ENCODE measurements at regions not wholly inside any gene's neighbourhood (a gene's known extent, or its start where the extent isn't known, plus 50 kb on each side); places are given as distances from the start of the nearest gene placed in this dataset.

DNA sequence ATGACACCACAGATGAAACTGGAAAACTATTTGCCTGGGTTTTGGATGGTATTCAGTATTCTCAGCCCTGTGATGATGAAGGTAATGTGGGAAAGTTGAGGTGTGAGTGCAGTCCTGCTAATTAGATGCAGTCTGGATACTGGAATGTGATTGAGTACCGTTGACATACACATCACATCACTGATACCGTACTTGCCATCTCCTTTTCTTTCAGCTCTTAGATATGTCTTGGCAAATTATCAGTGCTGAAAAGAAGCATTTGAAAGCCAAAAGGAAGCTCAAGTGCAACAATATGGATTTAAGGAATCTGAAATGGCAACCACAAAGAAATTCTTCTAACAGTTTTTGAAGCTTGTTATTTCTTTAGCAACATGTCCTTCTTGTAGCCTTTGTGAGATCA lies 381.4 kb upstream of the TGFBR2 start:
- DNase-seq = no peak

DNA sequence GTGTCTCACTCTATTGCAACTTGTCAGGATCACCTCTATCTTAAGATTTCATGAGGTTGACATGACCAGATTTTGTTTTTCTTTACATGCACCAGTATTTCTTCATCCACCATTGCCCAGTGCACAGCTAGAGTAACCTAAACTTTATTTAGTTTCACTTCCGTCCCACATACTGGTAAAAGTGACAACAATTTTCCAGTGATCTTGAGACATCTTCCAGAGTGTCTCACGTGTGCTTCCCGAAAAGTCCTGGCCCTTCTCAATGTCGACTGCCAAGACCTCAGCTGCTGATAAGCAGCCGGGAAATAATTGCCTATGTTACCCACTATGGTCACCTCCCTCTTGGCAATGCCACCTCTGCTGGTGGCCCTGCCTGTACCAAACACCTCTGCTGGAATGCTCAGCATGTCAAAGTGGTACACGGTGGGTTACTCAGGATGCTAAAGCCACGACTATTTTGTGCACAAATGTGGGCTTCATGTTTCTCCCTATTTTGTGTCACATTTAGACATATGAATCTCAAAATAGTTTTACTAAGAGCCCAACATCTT lies 379.7 kb upstream of the TGFBR2 start:
- no peak for DNase-seq

DNA sequence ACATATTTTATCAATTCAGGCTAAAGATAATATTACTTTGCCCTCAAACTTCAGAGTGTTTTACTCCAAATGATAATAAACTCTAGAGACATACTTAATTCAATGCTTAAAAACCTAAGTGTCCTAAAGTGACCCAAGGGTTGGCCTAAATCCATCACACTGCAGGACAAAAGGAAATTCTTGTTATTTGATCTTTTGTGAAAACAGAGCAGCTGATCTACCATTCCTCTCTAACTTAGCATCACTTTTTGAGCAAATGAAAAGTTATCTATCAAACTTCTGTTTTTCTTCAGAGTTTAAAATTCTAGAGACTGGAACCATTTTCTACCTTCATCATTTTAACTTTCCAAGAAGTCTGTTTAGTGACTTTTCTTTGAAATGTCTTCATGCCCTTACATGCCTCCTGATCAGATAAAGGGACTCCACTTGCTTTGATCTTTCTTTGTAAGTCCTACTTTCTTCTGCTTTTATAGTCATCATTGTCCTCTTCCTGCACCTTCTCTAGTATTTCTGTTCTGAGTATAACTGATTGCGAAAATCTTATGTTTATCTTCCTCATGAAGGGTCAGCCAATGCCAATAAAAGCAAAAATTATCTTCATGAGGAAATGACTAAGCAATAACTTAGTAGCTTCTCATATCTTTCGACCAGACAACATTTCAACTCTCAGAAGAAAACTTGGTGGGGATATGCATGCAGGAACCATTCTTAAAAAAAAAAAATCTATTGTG lies 378.7 kb upstream of the TGFBR2 start:
- DNase-seq = no peak

DNA sequence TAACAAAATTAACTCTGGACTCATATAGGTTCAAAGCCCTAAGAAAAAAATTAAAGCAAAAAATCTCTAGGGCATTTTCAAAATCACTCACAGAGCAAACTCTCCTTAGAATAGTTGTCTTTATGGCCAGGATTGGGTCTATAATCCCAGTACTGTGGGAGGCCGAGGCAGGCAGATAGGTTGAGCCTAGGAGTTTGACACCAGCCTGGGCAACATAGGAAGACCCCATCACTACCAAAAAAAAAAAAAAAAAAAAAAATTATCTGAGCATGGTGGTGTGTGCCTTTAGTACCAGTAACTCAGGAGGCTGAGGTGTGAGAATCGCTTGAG lies 378.1 kb upstream of the TGFBR2 start:
- DNase-seq = no peak

DNA sequence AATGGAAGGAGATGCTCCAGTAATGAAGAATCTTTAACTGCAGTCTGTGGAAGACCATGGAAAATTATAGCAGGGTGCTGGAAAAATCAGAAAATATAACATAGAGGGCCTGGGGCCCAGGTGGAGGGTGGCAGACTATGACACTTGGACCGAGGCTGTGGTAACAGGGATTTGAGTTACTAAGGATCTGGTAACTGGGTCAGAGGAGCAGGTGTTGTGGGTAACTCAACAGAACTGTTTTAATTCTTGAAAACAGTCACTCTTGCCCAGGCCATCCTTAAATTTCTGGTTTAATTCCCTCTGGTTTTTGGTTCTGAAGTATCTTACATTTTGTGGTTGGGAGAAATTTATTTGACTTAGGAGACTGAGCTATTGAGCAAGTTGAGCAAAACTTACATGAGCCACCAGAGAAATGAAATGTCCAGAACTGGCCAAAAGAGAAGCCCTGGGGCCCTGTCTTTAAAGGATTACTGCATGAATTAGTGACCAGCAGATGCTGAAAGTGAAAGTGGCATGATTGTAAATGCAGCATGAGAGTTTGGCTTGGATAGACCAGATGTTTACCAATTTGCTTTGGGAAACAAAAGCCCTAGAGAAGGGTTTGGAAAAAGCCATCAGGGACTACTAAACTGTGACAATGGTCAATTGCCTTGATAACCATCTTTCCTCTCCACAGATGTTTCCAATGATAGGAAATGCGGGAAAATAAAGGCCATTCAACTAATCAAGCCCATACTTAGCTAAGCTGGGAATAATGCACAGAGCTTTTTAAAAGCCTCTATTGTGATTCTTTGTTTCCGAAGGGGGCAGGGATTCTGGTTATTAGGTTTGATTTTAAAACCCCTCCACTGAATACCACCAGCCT lies 374.9 kb upstream of the TGFBR2 start:
- DNase-seq = no peak

DNA sequence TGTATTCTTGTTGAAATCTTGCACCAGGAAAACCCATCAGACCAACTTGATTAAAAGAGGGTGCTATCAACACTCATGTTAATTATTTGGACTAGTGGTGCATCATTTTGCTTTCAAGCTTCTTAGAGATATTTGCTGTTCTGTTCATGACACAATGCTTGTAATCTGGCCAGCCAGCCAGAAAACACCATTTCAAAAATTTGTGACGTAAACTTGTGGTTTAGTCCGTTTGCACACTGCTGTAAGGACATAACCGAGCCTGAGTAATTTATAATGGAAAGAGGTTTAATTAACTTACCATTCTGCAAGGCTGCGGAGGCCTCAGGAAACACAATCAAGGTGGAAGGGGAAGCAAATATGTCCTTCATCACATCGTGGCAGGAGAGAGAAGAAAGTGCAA lies 374.3 kb upstream of the TGFBR2 start:
- DNase-seq = no peak

DNA sequence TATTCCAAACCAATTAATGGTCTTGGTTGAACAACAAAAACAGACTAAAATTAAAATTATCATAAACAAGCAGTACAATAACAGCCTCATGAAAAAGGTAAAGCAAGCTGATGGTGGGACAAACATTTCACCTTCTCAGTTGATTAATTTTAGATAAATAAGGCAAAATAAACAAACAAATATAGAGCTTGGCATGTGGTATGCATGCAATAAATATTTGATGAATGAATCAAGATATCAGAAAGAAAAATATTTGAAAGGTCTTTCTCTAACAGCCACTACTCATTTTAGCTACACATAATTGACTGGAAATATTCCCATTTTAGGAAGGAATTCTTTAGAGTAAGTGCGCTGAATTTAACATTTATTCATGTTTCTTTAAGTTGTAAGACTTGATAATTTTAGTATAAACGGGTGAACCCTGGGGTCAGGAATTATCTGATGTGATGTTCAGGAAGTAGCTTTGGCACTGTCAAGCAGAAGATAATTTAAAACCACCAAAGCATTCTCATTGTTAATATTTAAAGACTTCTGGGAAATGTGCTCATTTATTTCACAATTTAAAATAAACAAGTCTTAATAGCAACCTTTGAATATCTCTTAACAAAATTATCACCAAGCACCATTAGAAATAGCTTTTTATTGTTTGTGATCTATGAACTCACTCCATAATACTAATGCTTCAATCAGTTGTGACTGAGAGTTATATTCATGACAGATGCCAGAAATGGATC lies 372.3 kb upstream of the TGFBR2 start:
- no peak for DNase-seq

DNA sequence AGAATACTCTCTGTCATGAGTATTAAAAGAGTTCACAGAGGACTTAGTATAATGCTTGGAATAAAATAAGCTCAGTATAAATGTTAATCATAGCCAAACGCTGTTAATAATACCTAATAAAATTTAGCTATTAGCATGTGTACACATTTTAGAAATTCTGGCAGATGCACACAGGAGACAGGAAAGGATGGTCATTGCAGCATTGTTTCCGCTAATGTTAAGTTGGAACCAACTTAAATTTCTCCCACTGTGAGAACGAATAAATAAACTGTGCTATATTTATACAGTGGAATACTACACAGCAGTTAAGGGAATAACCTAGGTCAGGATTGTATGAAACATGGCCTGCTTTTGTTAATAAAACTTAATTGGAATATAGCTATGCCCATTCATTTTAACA lies 370.4 kb upstream of the TGFBR2 start:
- no peak for DNase-seq

DNA sequence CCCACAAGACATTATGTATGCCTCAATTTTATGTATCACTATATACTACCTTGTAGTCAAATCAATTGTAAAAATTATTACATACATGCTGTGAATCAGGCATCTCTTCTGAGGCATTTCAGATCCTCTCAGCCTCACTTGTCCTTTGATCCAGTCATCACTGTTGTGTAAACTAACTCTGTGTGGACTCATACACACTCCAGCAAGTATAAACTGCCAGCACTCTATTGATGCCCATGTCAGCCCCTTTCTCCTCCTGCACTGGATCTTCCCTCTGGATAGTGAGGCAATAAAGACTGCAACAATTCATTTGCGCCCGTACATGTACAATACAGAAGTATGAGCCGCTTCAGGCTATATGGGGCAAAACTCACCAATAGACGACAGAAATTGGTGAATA lies 364.7 kb upstream of the TGFBR2 start:
- DNase-seq = no peak

DNA sequence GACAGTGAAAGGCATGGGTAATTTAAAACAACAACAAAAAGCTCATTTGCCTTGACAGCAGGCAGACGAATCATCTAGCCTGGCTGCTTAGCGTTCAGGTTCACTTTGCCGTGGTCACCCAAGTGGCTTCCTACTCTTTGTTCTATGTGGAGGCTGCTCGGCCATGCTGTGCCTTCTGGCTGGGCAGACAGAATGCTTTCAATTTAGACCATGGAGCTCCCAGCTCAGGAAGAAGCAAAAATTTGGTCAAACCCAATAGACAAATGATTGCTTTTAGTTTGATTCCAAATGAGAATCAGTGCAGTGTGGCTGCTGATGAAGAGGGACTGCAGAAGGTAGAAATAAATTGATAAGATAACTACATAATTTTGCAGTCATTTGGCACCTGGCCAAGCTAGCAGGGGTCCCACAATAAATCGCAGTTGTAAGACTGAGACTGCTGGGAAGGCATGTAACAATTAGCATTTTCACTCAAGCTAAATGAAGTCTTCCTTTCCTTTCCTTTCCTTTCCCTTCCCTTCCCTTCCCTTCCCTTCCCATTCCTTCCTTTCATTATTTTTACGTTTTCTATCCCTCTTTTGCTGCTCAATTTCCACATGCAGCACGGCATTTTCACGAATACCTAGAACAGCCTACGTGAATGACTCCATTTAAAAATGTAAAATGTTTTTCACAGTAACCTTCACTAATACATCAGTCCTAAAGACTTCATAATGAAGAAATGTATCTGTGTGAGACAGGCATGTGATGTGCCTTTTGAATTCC lies 360.4 kb upstream of the TGFBR2 start:
- DNase-seq = no peak

DNA sequence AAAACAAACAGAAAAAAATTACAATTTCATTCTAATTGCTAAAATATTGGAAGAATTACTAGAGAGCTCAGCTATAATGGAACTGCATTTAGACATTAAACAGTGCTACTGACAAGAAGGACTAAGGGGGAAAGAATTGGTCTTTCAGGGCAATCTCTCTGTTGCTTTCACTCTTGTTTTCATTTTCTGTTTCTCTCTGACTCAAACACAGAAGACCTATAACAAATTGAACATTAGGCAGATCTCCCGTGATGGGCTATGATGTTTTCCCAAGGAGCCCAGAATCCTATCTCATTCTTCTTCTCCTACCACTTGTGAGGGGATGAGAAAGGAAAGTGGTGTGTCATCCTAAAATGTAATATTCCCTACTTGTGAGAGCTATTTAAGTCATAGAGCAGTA lies 358.0 kb upstream of the TGFBR2 start:
- no peak for DNase-seq

DNA sequence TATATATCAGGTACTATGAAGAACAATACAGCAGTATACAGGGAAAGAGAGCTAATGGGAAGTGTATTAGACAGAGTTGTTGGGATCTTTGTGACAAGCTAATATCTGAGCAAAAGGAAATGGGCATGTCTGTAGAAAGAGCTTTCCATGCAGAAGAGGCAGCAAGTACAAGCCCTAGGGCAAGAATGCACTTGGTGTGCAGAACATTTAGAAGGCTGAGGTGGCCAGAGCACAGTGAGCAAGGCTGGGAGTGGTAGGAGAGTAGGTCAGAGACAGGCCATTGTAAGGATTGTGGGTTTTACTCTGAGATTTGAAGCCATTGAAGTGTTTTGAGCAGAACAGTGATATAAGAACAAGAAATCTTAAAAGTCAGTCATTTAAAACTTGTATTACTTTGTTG lies 353.9 kb upstream of the TGFBR2 start:
- DNase-seq = no peak

DNA sequence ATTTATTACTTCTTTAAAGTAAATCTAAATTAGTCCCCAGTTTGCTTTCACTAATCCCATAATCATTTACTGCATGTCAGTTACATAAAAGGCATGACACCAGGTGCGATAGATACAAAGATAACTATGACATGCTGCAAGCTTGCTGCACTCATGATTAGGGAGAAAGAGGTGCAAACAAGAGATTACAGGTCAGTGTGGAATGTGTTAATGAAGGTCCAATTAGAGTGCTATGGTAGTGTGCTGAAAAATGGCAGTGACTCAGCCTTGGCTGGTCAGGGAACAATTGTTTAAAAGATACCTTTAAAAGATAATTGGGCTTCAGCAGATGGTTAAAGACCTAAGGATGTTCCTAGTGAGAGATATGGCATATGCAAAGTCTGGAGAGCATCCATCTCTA lies 352.6 kb upstream of the TGFBR2 start:
- no peak for DNase-seq

DNA sequence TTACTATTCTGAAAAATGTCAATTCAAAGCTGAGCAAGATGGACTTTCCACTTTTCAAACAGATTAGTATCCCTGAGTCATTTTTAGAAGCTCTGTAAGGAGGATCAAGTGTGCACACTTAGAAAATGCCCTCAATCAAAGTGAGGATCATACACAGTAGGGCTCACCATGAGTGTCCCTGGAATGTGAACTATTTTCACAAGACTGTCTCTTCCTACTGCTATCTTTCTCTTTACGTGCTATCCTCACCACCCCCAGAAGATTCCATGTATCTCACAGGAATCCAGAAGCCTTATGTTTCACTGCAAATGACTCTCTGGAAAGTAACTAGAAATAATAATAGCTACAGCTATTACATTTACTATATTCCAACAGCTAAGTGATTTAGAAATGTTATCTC lies 349.9 kb upstream of the TGFBR2 start:
- DNase-seq = no peak

DNA sequence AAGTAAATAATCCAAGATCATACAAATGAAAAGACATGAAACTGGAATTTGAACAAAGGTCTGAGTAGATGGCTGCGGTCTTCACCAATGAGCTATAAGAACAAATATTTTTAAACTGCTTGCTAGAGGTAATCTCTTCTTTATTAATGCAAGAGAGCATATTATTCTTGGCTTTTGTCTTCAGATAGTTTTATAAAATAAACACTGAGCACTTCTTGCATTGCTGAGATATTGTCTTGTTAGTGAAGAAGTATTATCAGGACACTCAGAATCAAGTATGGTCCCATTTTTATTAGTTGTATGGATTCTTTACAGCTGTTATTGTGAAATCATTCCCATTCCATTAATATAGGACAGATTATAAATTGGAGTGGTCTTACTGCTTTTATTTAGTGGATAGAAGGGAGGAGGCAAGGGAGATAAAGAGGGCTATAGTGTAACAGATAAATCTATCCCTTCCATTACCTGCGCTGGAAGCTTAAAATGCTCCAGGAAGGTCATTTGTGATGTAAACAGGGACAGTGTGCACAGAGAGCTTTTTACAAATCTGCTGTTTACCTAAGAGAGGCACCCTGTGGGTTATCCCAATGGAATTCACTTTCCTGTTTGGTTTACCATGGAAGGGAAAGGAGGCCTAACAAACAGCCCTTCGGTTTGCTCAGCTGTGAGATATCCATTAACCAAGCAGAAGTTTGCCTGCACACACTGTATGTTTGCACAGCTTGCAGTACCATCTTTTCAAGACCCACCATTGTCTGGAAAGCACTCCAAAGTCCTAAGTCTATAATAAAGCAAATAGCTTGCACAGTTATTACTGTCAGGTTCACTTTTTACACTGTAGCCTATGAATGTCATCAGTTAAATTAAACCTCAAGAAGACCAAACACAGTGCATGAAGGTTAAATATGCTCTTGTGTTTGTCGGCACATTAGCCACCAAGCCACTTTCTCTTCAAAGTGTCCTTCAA lies 347.7 kb upstream of the TGFBR2 start:
- DNase-seq = no peak

DNA sequence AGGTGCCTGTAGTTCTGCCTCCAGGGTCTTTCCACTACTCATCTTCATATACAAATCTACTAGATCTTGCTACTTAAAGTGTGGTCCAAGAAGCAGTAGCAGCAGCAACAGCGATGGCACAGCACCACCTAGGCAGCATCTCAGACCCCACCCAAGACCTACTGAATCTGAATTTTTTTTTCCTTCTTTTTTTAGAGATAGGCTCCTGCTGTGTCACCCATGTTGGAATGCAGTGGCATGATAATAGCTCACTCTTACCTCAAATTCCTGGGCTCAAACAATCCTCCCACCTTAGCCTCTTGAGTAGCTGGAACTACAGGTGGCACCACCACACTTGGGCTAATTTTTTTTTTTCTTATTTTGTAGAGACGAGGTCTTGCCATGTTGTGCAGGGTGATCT lies 346.7 kb upstream of the TGFBR2 start:
- no peak for DNase-seq

DNA sequence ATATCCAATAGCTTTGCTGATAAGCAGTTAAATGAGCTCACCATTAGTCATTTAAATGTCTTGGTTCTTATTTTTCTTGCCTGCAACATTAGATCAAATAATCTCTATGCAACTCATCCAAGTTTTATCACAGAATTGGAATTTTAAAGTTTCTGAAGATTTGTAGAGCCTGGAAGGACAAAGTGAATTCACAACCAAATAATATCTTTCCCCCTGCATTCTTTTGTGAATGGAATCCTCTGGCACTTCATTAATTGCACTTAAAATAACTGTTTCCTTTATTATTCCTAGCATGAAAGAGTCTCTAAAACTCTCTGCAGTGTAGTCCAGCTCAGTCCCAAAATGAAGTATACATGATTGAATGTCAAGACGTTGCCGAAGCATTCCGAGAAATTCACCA lies 345.6 kb upstream of the TGFBR2 start:
- DNase-seq = no peak

DNA sequence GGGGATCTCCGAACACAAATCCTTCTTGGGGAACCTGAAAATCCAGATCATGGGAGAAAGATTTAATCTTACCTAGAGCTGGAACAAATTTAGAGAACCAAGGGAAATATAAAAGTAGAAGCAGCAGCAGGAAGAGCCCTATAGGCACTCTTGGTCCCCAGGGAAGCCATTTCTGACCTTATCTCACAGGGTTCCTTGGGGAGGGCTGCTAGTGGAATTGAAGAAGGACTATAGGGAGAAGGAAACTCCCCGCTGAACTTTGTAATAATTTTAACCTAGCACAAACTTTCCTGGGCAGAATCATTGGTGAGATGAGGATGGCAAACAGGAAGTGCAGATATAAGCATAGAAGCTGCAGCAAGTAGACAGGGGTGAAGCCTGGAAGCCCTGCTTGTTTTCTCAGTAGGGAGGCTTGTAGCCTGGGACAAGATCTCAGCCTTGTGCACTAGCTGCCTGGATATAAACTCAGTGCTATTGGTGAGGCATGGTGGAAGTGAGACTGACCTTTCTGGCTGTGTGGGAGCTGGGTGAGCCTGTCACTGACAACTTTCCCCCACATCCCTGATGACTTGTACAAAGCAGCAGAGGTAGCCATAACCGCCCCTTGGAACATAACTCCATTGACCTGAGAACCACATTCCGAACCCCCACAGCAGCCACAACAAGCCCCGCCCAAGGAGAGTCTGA lies 343.0 kb upstream of the TGFBR2 start:
- no peak for DNase-seq

DNA sequence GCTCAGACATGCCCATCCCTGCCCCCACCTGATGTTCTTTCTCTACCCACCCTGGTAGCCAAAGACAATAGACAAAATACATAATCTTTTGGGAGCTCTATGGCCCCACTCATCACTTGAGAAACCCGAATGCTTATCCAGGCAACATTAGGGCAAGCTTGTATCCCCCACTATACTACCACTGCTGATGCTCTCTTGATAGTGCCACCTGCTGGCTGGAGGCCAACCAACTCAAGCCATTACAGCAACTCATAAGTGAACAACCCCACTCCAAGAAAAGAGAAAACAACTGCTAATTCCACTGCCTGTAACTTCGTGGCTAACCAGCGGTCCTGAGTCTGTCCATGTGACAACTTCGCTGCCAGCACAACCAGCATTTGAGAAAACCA lies 342.5 kb upstream of the TGFBR2 start:
- no peak for DNase-seq

DNA sequence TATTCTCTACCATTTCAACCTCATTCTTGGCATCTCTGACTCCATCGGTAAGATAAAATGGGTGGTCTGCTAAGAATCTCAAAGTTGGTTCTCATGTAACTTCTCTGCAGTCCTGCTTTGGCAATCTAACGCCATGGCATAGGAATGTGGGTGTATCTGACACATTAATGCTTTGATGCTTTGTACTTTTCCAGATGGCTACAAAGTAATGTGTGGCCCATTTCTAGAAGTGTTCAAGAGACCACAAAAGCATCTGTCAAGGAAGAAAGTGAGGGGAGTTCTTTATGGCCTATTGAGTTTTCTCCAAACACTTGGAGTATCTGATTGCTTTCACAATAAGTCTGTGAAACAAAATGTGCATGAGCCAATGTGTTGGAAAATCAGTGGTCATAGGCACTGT lies 339.9 kb upstream of the TGFBR2 start:
- no peak for DNase-seq

DNA sequence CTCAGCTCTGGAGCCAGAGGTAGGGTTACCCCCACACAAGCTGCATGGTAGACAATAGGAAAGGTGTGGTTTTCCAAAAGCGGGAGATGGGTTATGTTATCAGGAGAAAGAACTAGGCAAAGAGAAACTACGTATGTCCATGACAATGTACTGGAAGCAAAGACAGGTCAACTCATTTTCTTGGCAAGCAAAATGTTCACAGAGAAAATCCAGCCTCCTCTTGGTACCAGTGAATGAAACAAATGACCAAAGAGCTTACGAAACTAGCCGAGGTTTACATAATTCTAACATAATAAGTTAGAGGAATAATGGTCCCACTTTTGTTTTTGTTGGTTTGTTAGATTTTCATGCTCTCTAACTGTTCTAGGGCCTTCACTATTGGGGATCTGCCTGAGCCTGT lies 338.1 kb upstream of the TGFBR2 start:
- DNase-seq = no peak
